ENCODE measurements at regions not wholly inside any gene's neighbourhood (a gene's known extent, or its start where the extent isn't known, plus 50 kb on each side); places are given as distances from the start of the nearest gene placed in this dataset.

- DNase-seq (ENCODE audit: extremely low spot score), result no peak
- no peak for TF ChIP-seq CTCF (IDR thresholded peaks at IDR 0.05; ENCODE audit: control extremely low read depth, extremely low read depth, low read depth, missing control alignments)
- ChIA-PET POLR2A (no interaction called here), CTCF (no interaction called here)
These were observed 239.2 kb upstream of the GRID2 start for GRCh38 chr4:92064574-92064973.

- POLR2A ChIA-PET, result no interaction called here
- CTCF ChIA-PET, result no interaction called here
- TF ChIP-seq CTCF (IDR thresholded peaks at IDR 0.05; ENCODE audit: control extremely low read depth, extremely low read depth, low read depth, missing control alignments), result no peak
- no peak for DNase-seq (ENCODE audit: extremely low spot score)
These were observed 237.3 kb upstream of the GRID2 start for GRCh38 chr4:92066485-92066884.

GRCh38 chr4:92071587-92071986, 232.2 kb upstream of the GRID2 start:
- CTCF ChIA-PET, result interaction anchor here (0.9 kb wide), 1 partner anchor 12 kb away, joined by 3 read pairs; no protein-coding TSS in a partner anchor
- POLR2A ChIA-PET, result no interaction called here
- no peak for TF ChIP-seq CTCF (IDR thresholded peaks at IDR 0.05; ENCODE audit: control extremely low read depth, extremely low read depth, low read depth, missing control alignments)
- no peak for DNase-seq (ENCODE audit: extremely low spot score)

DNA sequence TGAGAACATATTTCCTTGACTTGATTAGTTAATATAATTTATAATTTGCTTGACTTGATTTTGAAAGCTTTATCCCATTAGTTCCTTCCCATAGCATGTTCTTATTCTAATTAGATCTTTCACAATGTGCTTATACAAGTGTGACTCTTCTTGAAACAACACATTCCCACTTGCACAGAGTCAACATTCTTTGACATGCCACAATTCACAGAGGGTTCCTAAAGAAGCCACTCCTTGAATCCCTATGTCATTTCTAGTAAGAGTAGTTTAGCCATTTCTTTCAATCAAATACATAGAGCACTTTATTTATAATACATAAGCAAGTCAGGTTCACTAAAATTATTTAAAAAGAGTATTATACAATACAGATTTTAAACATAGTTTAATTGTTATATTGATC, 228.9 kb upstream of the GRID2 start:
- ChIA-PET CTCF (no interaction called here), POLR2A (no interaction called here)
- TF ChIP-seq CTCF (IDR thresholded peaks at IDR 0.05; ENCODE audit: control extremely low read depth, extremely low read depth, low read depth, missing control alignments), result no peak
- no peak for DNase-seq (ENCODE audit: extremely low spot score)

DNA sequence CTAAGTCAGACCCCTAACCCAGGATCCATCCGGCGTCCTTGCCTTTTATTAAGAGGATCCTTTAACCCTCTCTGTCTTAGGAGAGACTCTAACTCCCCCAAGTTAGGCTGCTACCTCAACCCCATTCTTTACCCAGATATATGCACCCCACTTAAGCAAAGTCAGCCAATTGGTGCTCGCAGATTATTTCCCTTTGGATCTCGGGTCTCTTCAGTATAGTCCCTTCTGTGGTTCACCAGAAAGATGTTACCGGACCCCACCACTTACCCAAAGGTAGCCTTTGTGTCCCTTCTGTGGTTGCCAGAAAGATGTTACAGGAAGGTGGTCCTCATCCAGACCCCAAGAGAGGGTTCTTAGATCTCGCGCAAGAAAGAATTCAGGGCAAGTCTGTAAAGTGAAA, 212.9 kb upstream of the GRID2 start:
- no peak for TF ChIP-seq CTCF (IDR thresholded peaks at IDR 0.05; ENCODE audit: control extremely low read depth, extremely low read depth, low read depth, missing control alignments)
- ChIA-PET CTCF (no interaction called here), POLR2A (no interaction called here)
- DNase-seq (ENCODE audit: extremely low spot score), result no peak

DNA sequence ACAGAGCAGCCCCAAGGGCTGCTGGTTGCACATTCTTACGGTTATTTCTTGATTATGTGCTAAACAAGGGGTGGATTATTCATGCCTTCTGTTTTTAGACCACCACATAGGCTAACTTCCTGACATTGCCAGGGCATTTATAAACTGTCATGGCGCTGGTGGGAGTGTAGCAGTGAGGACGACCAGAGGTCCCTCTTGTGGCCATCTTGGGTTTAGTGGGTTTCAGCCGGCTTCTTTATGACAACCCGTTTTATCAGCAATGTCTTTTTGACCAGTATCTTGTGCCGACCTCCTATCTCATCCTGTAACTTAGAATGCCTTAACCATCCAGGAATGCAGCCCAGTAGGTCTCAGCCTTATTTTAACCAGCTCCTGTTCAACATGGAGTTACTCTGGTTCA, 212.4 kb upstream of the GRID2 start:
- CTCF ChIA-PET, result no interaction called here
- DNase-seq (ENCODE audit: extremely low spot score), result no peak
- TF ChIP-seq CTCF (IDR thresholded peaks at IDR 0.05; ENCODE audit: control extremely low read depth, extremely low read depth, low read depth, missing control alignments), result no peak
- POLR2A ChIA-PET, result no interaction called here

DNA sequence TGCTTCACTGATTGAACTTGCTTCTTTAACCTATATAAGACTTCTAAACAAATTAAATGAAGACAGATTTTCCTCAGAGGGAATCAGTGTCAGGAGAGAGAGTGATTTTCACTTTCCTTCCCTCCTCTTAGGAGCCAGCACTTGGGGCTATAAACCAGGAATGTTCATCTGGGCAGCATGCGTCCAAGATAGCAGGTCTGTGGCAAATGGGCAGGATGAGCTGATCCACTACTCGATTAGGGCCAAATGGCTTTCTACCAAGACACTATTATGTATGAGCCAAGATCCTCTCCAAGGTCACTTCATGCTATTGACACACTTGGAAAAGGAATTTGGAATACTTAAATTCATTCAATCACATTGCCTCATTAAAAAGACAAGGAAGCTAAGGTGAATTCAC, 203.9 kb upstream of the GRID2 start:
- DNase-seq (ENCODE audit: extremely low spot score), result no peak
- CTCF ChIA-PET, result interaction anchor here (1.0 kb wide), 1 partner anchor 11 kb away, joined by 4 read pairs; no protein-coding TSS in a partner anchor

More for the DNA sequence above, 203.9 kb upstream of the GRID2 start:
- no peak for TF ChIP-seq CTCF (IDR thresholded peaks at IDR 0.05; ENCODE audit: control extremely low read depth, extremely low read depth, low read depth, missing control alignments)
- POLR2A ChIA-PET, result no interaction called here
